ENCODE measurements at regions not wholly inside any gene's neighbourhood (a gene's known extent, or its start where the extent isn't known, plus 50 kb on each side); places are given as distances from the start of the nearest gene placed in this dataset.

GRCh38 chr21:20419772-20420171 is 578.4 kb upstream of the NCAM2 start:
- TF ChIP-seq SUZ12 (IDR thresholded peaks at IDR 0.05; ENCODE audit: extremely low read depth, insufficient read depth, insufficient read length) (no peak), ZNF274 (IDR thresholded peaks at IDR 0.05; ENCODE audit: low read depth, low read length) (no peak), YY1 (IDR thresholded peaks at IDR 0.05; ENCODE audit: insufficient read depth, insufficient read length) (no peak)
- no peaks in the 10 kb centered on the region for H3K4me1 ChIP-seq (ENCODE audit: insufficient read depth, insufficient read length)
- H3K9ac ChIP-seq (ENCODE audit: insufficient read length, low read depth), result no peak overlapping the region
- H3K27me3 ChIP-seq (ENCODE audit: insufficient read depth, insufficient read length), result no peaks in the 10 kb centered on the region
- H3K36me3 ChIP-seq (ENCODE audit: insufficient read depth, insufficient read length, low read length), result no peaks in the 10 kb centered on the region
- H3K4me3 ChIP-seq (ENCODE audit: insufficient read length, low read depth), result no peak overlapping the region
- H3K9me3 ChIP-seq (ENCODE audit: insufficient read depth, low read length), result no peaks in the 10 kb centered on the region; the same call in none of the 2 replicates
- no peak for DNase-seq (ENCODE audit: low read depth, low spot score)

DNA sequence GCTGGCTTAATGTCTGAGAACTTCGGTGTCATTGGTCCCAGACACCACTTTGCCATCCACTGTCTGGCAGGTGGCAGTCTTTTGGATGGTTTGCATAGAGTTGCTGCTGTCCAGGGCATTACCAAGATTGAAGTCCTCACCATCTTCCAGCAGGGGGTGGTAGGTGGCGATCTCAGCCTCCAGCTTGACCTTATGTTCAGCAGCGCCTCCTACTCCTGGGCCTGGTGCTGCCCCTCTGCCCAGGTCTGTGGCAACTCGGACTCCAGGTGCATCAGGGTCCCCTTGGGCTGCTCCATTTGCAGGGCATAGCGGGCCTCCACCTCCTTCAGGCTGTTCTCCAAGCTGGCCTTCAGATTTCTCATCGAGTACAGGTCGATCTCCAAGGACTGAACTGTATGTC is 573.3 kb upstream of the NCAM2 start:
- H3K9ac ChIP-seq (ENCODE audit: insufficient read length, low read depth), result no peak overlapping the region
- no peaks in the 10 kb centered on the region; the same call in none of the 2 replicates for H3K9me3 ChIP-seq (ENCODE audit: insufficient read depth, low read length)
- TF ChIP-seq ZNF274 (IDR thresholded peaks at IDR 0.05; ENCODE audit: low read depth, low read length) (no peak), YY1 (IDR thresholded peaks at IDR 0.05; ENCODE audit: insufficient read depth, insufficient read length) (no peak), SUZ12 (IDR thresholded peaks at IDR 0.05; ENCODE audit: extremely low read depth, insufficient read depth, insufficient read length) (no peak)
- DNase-seq (ENCODE audit: low read depth, low spot score), result no peak
- no peaks in the 10 kb centered on the region for H3K4me1 ChIP-seq (ENCODE audit: insufficient read depth, insufficient read length)
- no peak overlapping the region for H3K4me3 ChIP-seq (ENCODE audit: insufficient read length, low read depth)
- no peaks in the 10 kb centered on the region for H3K36me3 ChIP-seq (ENCODE audit: insufficient read depth, insufficient read length, low read length)
- H3K27me3 ChIP-seq (ENCODE audit: insufficient read depth, insufficient read length), result no peaks in the 10 kb centered on the region

DNA sequence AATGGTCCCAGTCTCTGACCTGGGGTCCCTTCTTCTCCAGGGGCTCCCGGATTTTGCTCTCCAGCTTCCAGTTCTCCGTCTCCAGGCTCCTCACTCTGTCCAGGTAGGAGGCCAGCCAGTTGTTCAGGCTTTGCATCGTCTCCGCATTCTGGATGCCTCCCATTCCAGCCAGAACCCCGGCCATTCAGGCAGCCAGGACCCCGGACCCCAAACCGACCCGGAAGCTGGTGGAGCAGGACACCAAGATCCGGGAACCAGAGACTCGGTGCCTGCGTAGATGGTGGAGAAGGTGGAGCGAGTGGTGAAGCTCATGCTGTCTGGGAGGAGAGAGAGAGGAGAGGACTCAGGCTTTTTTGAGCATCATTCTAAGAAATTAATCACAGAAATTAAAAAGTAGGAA is 572.4 kb upstream of the NCAM2 start:
- H3K9ac ChIP-seq (ENCODE audit: insufficient read length, low read depth), result no peak overlapping the region
- no peaks in the 10 kb centered on the region for H3K27me3 ChIP-seq (ENCODE audit: insufficient read depth, insufficient read length)
- DNase-seq (ENCODE audit: low read depth, low spot score), result no peak
- no peak overlapping the region for H3K4me3 ChIP-seq (ENCODE audit: insufficient read length, low read depth)
- H3K4me1 ChIP-seq (ENCODE audit: insufficient read depth, insufficient read length), result no peaks in the 10 kb centered on the region
- H3K36me3 ChIP-seq (ENCODE audit: insufficient read depth, insufficient read length, low read length), result no peaks in the 10 kb centered on the region
- no peaks in the 10 kb centered on the region; the same call in none of the 2 replicates for H3K9me3 ChIP-seq (ENCODE audit: insufficient read depth, low read length)
- TF ChIP-seq SUZ12 (IDR thresholded peaks at IDR 0.05; ENCODE audit: extremely low read depth, insufficient read depth, insufficient read length) (no peak), YY1 (IDR thresholded peaks at IDR 0.05; ENCODE audit: insufficient read depth, insufficient read length) (no peak), ZNF274 (IDR thresholded peaks at IDR 0.05; ENCODE audit: low read depth, low read length) (no peak)

DNA sequence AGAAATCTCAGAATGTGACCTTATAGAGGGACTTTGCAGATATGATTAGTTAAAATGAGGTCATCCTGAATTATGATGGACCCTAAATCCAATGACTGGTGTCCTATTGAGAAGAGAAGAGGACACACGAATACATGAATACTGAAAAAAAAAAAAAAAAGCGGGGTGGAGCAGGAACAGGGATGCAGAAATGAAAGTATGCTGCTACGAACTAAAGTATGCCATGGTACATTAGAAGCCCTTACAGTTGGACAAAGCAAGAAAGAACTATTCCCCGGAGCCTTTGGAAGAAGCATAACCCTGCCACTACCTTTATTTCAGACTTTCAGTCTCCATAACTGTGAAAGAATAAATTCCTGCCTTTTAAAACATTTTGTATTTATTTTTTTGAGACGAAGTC is 557.9 kb upstream of the NCAM2 start:
- H3K4me3 ChIP-seq (ENCODE audit: insufficient read length, low read depth), result no peak overlapping the region

GRCh38 chr21:20443558-20444155 is 554.6 kb upstream of the NCAM2 start:
- H3K4me3 ChIP-seq (ENCODE audit: insufficient read length, low read depth), result no peak overlapping the region
- peak; percentile 52 for DNase-seq (ENCODE audit: low read depth, low spot score)
- TF ChIP-seq SUZ12 (IDR thresholded peaks at IDR 0.05; ENCODE audit: extremely low read depth, insufficient read depth, insufficient read length), result no peak
- H3K27me3 ChIP-seq (ENCODE audit: insufficient read depth, insufficient read length), result no peaks in the 10 kb centered on the region
- H3K9me3 ChIP-seq (ENCODE audit: insufficient read depth, low read length), result no peaks in the 10 kb centered on the region
- H3K36me3 ChIP-seq (ENCODE audit: insufficient read depth, insufficient read length, low read length), result no peaks in the 10 kb centered on the region
- H3K4me1 ChIP-seq (ENCODE audit: insufficient read depth, insufficient read length), result no peaks in the 10 kb centered on the region
- H3K9ac ChIP-seq (ENCODE audit: insufficient read length, low read depth), result no peak overlapping the region

More for the DNA sequence above, 557.9 kb upstream of the NCAM2 start:
- Histone ChIP-seq H3K36me3 (ENCODE audit: insufficient read depth, insufficient read length, low read length) (no peaks in the 10 kb centered on the region), H3K4me1 (ENCODE audit: insufficient read depth, insufficient read length) (no peaks in the 10 kb centered on the region), H3K27me3 (ENCODE audit: insufficient read depth, insufficient read length) (no peaks in the 10 kb centered on the region), H3K9ac (ENCODE audit: insufficient read length, low read depth) (no peak overlapping the region), H3K9me3 (ENCODE audit: insufficient read depth, low read length) (no peaks in the 10 kb centered on the region)
- DNase-seq (ENCODE audit: low read depth, low spot score), result no peak
- no peak for TF ChIP-seq ZNF274 (IDR thresholded peaks at IDR 0.05; ENCODE audit: low read depth, low read length)
- TF ChIP-seq YY1 (IDR thresholded peaks at IDR 0.05; ENCODE audit: insufficient read depth, insufficient read length), result no peak
- TF ChIP-seq SUZ12 (IDR thresholded peaks at IDR 0.05; ENCODE audit: extremely low read depth, insufficient read depth, insufficient read length), result no peak

- Histone ChIP-seq H3K9me3 (ENCODE audit: insufficient read depth, low read length) (no peaks in the 10 kb centered on the region), H3K36me3 (ENCODE audit: insufficient read depth, insufficient read length, low read length) (no peaks in the 10 kb centered on the region), H3K9ac (ENCODE audit: insufficient read length, low read depth) (no peak overlapping the region), H3K27me3 (ENCODE audit: insufficient read depth, insufficient read length) (no peaks in the 10 kb centered on the region), H3K4me3 (ENCODE audit: insufficient read length, low read depth) (no peak overlapping the region), H3K4me1 (ENCODE audit: insufficient read depth, insufficient read length) (no peaks in the 10 kb centered on the region)
- DNase-seq (ENCODE audit: low read depth, low spot score), result no peak
- TF ChIP-seq ZNF274 (IDR thresholded peaks at IDR 0.05; ENCODE audit: low read depth, low read length) (no peak), SUZ12 (IDR thresholded peaks at IDR 0.05; ENCODE audit: extremely low read depth, insufficient read depth, insufficient read length) (no peak), YY1 (IDR thresholded peaks at IDR 0.05; ENCODE audit: insufficient read depth, insufficient read length) (no peak)
These were observed 552.2 kb upstream of the NCAM2 start for GRCh38 chr21:20445971-20446370.

DNA sequence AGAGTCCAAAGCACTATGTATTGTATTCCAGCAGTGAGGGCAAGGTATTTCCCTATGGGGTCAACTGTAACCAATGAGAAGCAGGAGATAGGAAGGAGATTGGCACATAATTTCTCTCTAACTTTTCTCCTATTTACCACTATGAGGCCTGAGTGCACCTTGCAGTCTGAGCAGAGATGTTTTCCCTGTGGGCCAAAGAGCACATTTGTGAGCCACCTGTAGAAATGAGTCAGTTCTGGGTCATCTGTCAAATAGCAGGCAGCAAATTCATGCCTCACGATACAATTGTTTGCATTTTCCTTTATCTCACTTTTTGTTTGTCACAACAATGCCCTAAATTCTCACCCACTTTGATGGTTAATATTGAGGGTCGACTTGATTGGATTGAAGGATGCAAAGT is 547.2 kb upstream of the NCAM2 start:
- Histone ChIP-seq H3K27me3 (ENCODE audit: insufficient read depth, insufficient read length) (no peaks in the 10 kb centered on the region), H3K36me3 (ENCODE audit: insufficient read depth, insufficient read length, low read length) (no peaks in the 10 kb centered on the region), H3K9ac (ENCODE audit: insufficient read length, low read depth) (no peak overlapping the region), H3K4me1 (ENCODE audit: insufficient read depth, insufficient read length) (no peaks in the 10 kb centered on the region), H3K9me3 (ENCODE audit: insufficient read depth, low read length) (no peaks in the 10 kb centered on the region), H3K4me3 (ENCODE audit: insufficient read length, low read depth) (no peak overlapping the region)
- TF ChIP-seq SUZ12 (IDR thresholded peaks at IDR 0.05; ENCODE audit: extremely low read depth, insufficient read depth, insufficient read length), result no peak
- no peak for TF ChIP-seq YY1 (IDR thresholded peaks at IDR 0.05; ENCODE audit: insufficient read depth, insufficient read length)
- TF ChIP-seq ZNF274 (IDR thresholded peaks at IDR 0.05; ENCODE audit: low read depth, low read length), result no peak
- no peak for DNase-seq (ENCODE audit: low read depth, low spot score)

Data from NT2/D1 (cell line).